PC-9 (cell line): ENCODE measurements at regions not wholly inside any gene's neighbourhood (a gene's known extent, or its start where the extent isn't known, plus 50 kb on each side); places are given as distances from the start of the nearest gene placed in this dataset.
A peak's percentile ranks its signal among the peaks of the same experiment; 100 is the strongest.

Experiments
- BruUV-seq: library from RNA; stranded (reverse); fragments of 400-500 nt; replicated peaks from 2 replicates; lab custom pipeline; 2021; lab: Mats Ljungman, UMichigan
- CTCF ChIA-PET: fragments of 300-600 bp; sonication (Branson Sonifier 250); formaldehyde crosslinking; loops from one replicate; lab custom pipeline; 2022; ENCODE audit warnings: antibody characterized with exemption; lab: Charles Lee
- POLR2A ChIA-PET: fragments of 300-600 bp; sonication (Branson Sonifier 250); formaldehyde crosslinking; loops from one replicate; lab custom pipeline; 2022; ENCODE audit warnings: antibody characterized with exemption; ENCODE audit not compliant: unreplicated experiment; lab: Charles Lee
- DNase-seq, 2 experiments: peaks; one replicate each; pipeline versions ENCODE4 v3.0.0 to v3.0.0-alpha.2; 2015 to 2022; ENCODE audit warnings: mixed read lengths in 1 of 2
- H2AFZ ChIP-seq: fragments of 200-600 bp; sonication (generic); 2 replicates; pipeline ENCODE4 v1.8.1; 2017; ENCODE audit warnings: antibody characterized with exemption
- H3F3A ChIP-seq: fragments of 200-600 bp; sonication (generic); 2 replicates; pipeline ENCODE4 v1.8.1; 2017; ENCODE audit warnings: antibody characterized with exemption, mild to moderate bottlenecking, low read depth; ENCODE audit not compliant: insufficient read depth
- H3K27ac ChIP-seq: fragments of 200-600 bp; sonication (generic); 2 replicates; pipeline ENCODE4 v1.6.1; 2016; ENCODE audit warnings: mixed run types
- H3K27me3 ChIP-seq: fragments of 200-600 bp; sonication (generic); 2 replicates; pipeline ENCODE4 v1.6.1; 2016; ENCODE audit warnings: low read depth, mixed run types; ENCODE audit not compliant: insufficient read depth
- H3K36me3 ChIP-seq: fragments of 200-600 bp; sonication (generic); 2 replicates; pipeline ENCODE4 v1.6.1; 2016; ENCODE audit warnings: low read depth, mixed run types
- H3K4me1 ChIP-seq: fragments of 200-600 bp; sonication (generic); replicated peaks from 2 replicates; pipeline ENCODE4 v1.6.1; 2016; ENCODE audit warnings: mixed run types; ENCODE audit not compliant: insufficient read depth
- H3K4me2 ChIP-seq: fragments of 200-600 bp; sonication (generic); 2 replicates; pipeline ENCODE4 v1.6.1; 2017; ENCODE audit warnings: mixed run types
- H3K4me3 ChIP-seq: fragments of 200-600 bp; sonication (generic); 2 replicates; pipeline ENCODE4 v1.6.1; 2016; ENCODE audit warnings: mixed run types
- H3K79me2 ChIP-seq: fragments of 200-600 bp; sonication (generic); 2 replicates; pipeline ENCODE4 v1.6.1; 2017; ENCODE audit warnings: low read depth, mixed run types
- H3K9me2 ChIP-seq: fragments of 200-600 bp; sonication (generic); 2 replicates; pipeline ENCODE4 v1.8.1; 2017; ENCODE audit warnings: mild to moderate bottlenecking; ENCODE audit not compliant: insufficient read depth
- H3K9me3 ChIP-seq: fragments of 200-600 bp; sonication (generic); 2 replicates; pipeline ENCODE4 v1.8.1; 2016; ENCODE audit warnings: low read depth; ENCODE audit not compliant: insufficient read depth
- H4K20me1 ChIP-seq: fragments of 200-600 bp; sonication (generic); 2 replicates; pipeline ENCODE4 v1.8.1; 2017; ENCODE audit not compliant: insufficient read depth
- EZH2 ChIP-seq: fragments of 200-600 bp; sonication (generic); IDR thresholded peaks from 2 replicates; pipeline ENCODE4 v1.8.0; 2017; ENCODE audit warnings: antibody characterized with exemption, low read depth
- intact Hi-C: fragments of 100-400 bp; cut with micrococcal nuclease; formaldehyde crosslinking; loops from one replicate; pipeline ENCODE4 v1.10.0; 2022; ENCODE audit not compliant: unreplicated experiment
- TF ChIP-seq, protein P1 (sequence below): fragments of 200-600 bp; sonication (generic); conservative IDR thresholded peaks from 2 replicates; pipeline ENCODE4 v1.6.1; 2017; ENCODE audit warnings: mixed run types, antibody characterized with exemption, mild to moderate bottlenecking, moderate library complexity

DNA sequence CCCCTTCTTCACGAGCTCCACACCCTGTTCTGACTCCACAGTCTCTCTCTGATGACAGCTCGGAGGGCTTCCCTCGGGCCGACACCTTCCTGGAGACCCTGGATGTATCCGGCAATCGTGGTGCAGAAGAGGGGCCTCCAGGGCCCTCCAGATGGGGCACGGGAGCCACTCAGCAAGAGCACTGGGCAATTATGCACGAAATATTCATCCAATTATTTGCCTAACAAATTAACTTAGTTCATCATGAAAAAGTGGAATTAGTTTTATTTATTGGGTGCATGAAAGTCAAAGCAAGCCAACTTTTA, 277.3 kb upstream of the HDAC4 start:
- peaks cover 93% of the 10 kb centered on the region for H3K27me3 ChIP-seq
- H3K36me3 ChIP-seq = no peaks in the 10 kb centered on the region
- no peak for DNase-seq
- CTCF ChIA-PET = no interaction called here
- no peak overlapping the region for H3K27ac ChIP-seq
- no peaks in the 10 kb centered on the region for H4K20me1 ChIP-seq
- H3K4me2 ChIP-seq = no peak overlapping the region
- H3K4me3 ChIP-seq = no peak overlapping the region
- intact Hi-C loops = no loop called here
- POLR2A ChIA-PET = no interaction called here
- H3K9me2 ChIP-seq = no peaks in the 10 kb centered on the region
- H3K9me3 ChIP-seq = no peaks in the 10 kb centered on the region
- no peaks in the 10 kb centered on the region for H3K4me1 ChIP-seq
- TF ChIP-seq, protein P1, sequence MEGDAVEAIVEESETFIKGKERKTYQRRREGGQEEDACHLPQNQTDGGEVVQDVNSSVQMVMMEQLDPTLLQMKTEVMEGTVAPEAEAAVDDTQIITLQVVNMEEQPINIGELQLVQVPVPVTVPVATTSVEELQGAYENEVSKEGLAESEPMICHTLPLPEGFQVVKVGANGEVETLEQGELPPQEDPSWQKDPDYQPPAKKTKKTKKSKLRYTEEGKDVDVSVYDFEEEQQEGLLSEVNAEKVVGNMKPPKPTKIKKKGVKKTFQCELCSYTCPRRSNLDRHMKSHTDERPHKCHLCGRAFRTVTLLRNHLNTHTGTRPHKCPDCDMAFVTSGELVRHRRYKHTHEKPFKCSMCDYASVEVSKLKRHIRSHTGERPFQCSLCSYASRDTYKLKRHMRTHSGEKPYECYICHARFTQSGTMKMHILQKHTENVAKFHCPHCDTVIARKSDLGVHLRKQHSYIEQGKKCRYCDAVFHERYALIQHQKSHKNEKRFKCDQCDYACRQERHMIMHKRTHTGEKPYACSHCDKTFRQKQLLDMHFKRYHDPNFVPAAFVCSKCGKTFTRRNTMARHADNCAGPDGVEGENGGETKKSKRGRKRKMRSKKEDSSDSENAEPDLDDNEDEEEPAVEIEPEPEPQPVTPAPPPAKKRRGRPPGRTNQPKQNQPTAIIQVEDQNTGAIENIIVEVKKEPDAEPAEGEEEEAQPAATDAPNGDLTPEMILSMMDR = no peak
- TF ChIP-seq EZH2 = peak; percentile 46; the same call in 1 of the 2 replicates
- no peak overlapping the region for H2AFZ ChIP-seq
- no peaks in the 10 kb centered on the region for H3K79me2 ChIP-seq
- no TSS peak for BruUV-seq
- no peaks in the 10 kb centered on the region for H3F3A ChIP-seq

DNA sequence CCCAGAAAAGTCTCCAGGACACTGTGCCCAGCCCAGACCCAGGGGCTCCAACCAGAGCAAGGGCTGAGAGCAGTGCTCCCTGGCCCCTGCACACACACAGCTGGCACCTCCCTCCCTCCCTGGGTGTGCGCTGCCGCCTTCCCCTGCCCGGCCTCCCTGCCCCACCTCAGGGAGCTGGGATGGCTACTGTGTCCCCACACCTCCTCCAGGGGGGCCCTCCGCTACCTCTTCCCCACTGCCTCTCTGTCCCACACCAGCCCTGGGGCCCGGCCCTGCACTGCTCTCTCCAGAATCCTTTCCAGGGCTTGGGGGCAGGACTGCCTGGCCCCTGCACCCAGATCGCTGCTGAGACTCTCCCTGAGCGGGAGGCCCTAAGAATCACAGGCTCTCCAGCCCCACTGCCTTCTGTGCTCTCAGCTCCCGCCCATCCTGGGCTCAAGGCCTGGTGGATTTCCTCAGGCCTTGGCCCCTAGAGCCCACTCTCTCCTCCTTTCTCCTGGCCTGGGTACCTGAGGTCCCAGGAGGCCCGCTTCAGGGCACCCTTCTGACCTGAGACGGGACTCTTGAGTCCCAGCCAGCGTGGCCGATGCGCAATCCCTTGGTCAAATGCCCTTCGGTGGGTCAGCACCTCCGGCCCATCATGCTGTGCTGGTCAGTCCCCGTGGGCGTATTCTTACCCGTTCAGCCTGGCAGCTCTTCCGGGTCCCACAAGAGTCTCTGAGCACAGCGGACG, 276.8 kb upstream of the HDAC4 start:
- Histone ChIP-seq H3K4me3 (no peak overlapping the region), H4K20me1 (no peaks in the 10 kb centered on the region), H3K79me2 (no peaks in the 10 kb centered on the region), H3K4me2 (no peak overlapping the region), H3K9me3 (no peaks in the 10 kb centered on the region), H3F3A (no peaks in the 10 kb centered on the region), H3K36me3 (no peaks in the 10 kb centered on the region), H3K4me1 (no peaks in the 10 kb centered on the region), H3K27ac (no peak overlapping the region), H3K9me2 (no peaks in the 10 kb centered on the region), H3K27me3 (peaks cover 93% of the 10 kb centered on the region), H2AFZ (no peak overlapping the region)
- intact Hi-C loops = no loop called here
- 0 out of 2 replicates have a peak, but pooled peaks have one; percentile 39 for TF ChIP-seq EZH2
- TF ChIP-seq, protein P1 = no peak
- ChIA-PET POLR2A (no interaction called here), CTCF (interaction anchor here (0.6 kb wide), 1 partner anchor 22 kb away, joined by 3 read pairs; no protein-coding TSS in a partner anchor)
- BruUV-seq = no TSS peak
- DNase-seq = no peak

DNA sequence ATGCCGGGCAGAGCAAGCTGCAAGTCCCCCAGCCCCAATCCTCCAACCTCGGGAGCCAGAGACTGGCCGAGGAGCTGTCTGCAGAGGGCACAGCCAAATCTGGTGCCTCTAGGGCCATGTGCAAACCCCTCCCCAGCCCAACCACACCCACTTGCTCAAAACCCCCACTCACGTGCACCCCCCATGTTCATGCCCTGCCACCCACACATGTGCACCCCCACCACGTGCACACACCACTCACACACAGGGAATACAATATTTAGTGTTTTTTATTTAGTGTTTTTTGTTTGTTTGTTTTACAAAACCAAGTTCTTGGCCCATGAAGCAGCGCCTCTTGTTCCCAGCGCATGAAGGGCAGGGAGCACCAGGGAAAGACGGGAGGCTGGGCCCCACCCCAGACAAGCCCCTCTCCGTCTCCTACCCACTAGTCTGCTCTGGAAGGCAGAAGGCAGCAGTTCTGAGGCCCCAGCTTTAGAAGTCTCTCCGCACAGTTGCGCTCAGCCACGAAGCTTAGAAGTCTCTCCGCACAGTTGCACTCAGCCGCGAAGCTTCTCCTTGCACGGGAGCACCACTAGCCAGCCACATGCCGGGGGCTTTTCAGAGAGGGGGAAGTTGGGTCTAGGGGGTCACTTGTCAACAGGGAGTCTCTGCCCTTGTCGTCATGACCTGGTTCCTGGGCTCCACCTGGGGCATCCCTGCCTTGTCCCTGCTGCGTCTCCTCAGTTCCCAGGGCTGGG, 276.1 kb upstream of the HDAC4 start:
- Histone ChIP-seq H4K20me1 (no peaks in the 10 kb centered on the region), H3K4me1 (no peaks in the 10 kb centered on the region), H3K36me3 (no peaks in the 10 kb centered on the region), H3F3A (no peaks in the 10 kb centered on the region), H3K4me2 (no peak overlapping the region), H3K9me3 (no peaks in the 10 kb centered on the region), H3K27ac (no peak overlapping the region), H3K79me2 (no peaks in the 10 kb centered on the region), H3K27me3 (peaks cover 93% of the 10 kb centered on the region), H3K9me2 (no peaks in the 10 kb centered on the region), H2AFZ (no peak overlapping the region), H3K4me3 (no peak overlapping the region)
- TF ChIP-seq, protein P1 = no peak
- no peak for TF ChIP-seq EZH2
- DNase-seq = no peak
- CTCF ChIA-PET = no interaction called here
- intact Hi-C loops = no loop called here
- no TSS peak for BruUV-seq
- POLR2A ChIA-PET = no interaction called here
